Endothelial cell of umbilical vein (primary cell): ENCODE measurements at regions not wholly inside any gene's neighbourhood (a gene's known extent, or its start where the extent isn't known, plus 50 kb on each side); places are given as distances from the start of the nearest gene placed in this dataset.

Experiments
- BruUV-seq: library from RNA; stranded (reverse); fragments of 400-500 nt; replicated peaks from 2 replicates; lab custom pipeline; 2021; lab: Mats Ljungman, UMichigan
- CTCF ChIA-PET: fragments of 300-600, 350-600 bp; sonication (Branson Sonifier 250); formaldehyde crosslinking; loops from one replicate; lab custom pipeline; 2021; ENCODE audit warnings: antibody characterized with exemption, inconsistent platforms; lab: Charles Lee
- POLR2A ChIA-PET: fragments of 300-600, 350-600 bp; sonication (Branson Sonifier 250); formaldehyde crosslinking; loops from one replicate; lab custom pipeline; 2021; ENCODE audit warnings: antibody characterized with exemption, inconsistent platforms; lab: Charles Lee
- DNase-seq: peaks from one replicate; pipeline ENCODE4 v3.0.0-alpha.2; 2011; ENCODE audit warnings: low read depth, low spot score
- FAIRE-seq: peaks from 2 replicates; lab custom pipeline; 2011; peaks lifted over from hg19 to GRCh38; lab: Jason Lieb, UNC
- H2AFZ ChIP-seq: 2 replicates; pipeline ENCODE4 v1.6.0; 2012; ENCODE audit warnings: low read depth, low read length, control low read depth, inconsistent platforms
- H3K27ac ChIP-seq: 2 replicates; pipeline ENCODE4 v1.5.1; 2011; ENCODE audit warnings: low read depth, mild to moderate bottlenecking, control low read depth, low read length, moderate library complexity; ENCODE audit not compliant: insufficient read depth
- H3K27me3 ChIP-seq, 2 experiments: 2 replicates each; pipeline versions ENCODE4 v1.6.0 to v1.6.1; 2011; ENCODE audit warnings: low read length in 2 of 2, mixed read lengths in 1 of 2; ENCODE audit not compliant: control insufficient read depth in 2 of 2, insufficient read depth in 2 of 2
- H3K36me3 ChIP-seq, 2 experiments: 2 replicates in 1 of 2; 3 replicates in 1 of 2; pipeline ENCODE4 v1.5.1; 2011; ENCODE audit warnings: low read length in 2 of 2, mild to moderate bottlenecking in 1 of 2, moderate library complexity in 1 of 2; ENCODE audit not compliant: control insufficient read depth in 2 of 2, insufficient read depth in 2 of 2; ENCODE audit errors: extremely low read depth in 1 of 2
- H3K4me1 ChIP-seq: 3 replicates; pipeline ENCODE4 v1.5.1; 2011; ENCODE audit warnings: mild to moderate bottlenecking, low read length; ENCODE audit not compliant: control insufficient read depth, insufficient read depth; ENCODE audit errors: extremely low read depth
- H3K4me2 ChIP-seq: 2 replicates; pipeline ENCODE4 v1.6.1; 2011; ENCODE audit warnings: low read length, control low read depth, mixed read lengths; ENCODE audit not compliant: insufficient read depth
- H3K4me3 ChIP-seq, 3 experiments: fragments of 200-600 bp in 1 of 3; sonication (generic), shearing (Covaris generic) in 1 of 3; replicated peaks in 1 of 3; 2 replicates each; pipeline ENCODE4 v1.5.1; 2011 to 2016; ENCODE audit warnings: control low read depth in 3 of 3, low read length in 3 of 3, mild to moderate bottlenecking in 2 of 3, inconsistent platforms in 1 of 3, low read depth in 1 of 3, moderate library complexity in 1 of 3; ENCODE audit not compliant: insufficient read depth in 1 of 3
- H3K79me2 ChIP-seq: 2 replicates; pipeline ENCODE4 v1.6.0; 2012; ENCODE audit warnings: low read length, inconsistent platforms; ENCODE audit not compliant: control insufficient read depth, insufficient read depth
- H3K9ac ChIP-seq: replicated peaks from 2 replicates; pipeline ENCODE3; 2011; ENCODE audit warnings: low read length, control low read depth; ENCODE audit not compliant: insufficient read depth; ENCODE audit errors: extremely low read depth
- H3K9me1 ChIP-seq: replicated peaks from 3 replicates; pipeline ENCODE4 v1.6.0; 2011; ENCODE audit warnings: mild to moderate bottlenecking, low read length; ENCODE audit not compliant: control insufficient read depth, insufficient read depth; ENCODE audit errors: extremely low read depth
- H3K9me3 ChIP-seq: replicated peaks from 2 replicates; pipeline ENCODE4 v1.5.1; 2012; ENCODE audit warnings: low read length, inconsistent platforms; ENCODE audit not compliant: control insufficient read depth, insufficient read depth
- H4K20me1 ChIP-seq: replicated peaks from 2 replicates; pipeline ENCODE3; 2011; ENCODE audit warnings: mild to moderate bottlenecking, low read length; ENCODE audit not compliant: control insufficient read depth, insufficient read depth; ENCODE audit errors: extremely low read depth
- EZH2 ChIP-seq: IDR thresholded peaks from 2 replicates; pipeline ENCODE4 v1.6.1; 2012; ENCODE audit warnings: borderline replicate concordance, low read depth, mild to moderate bottlenecking, moderate library complexity, low read length, inconsistent platforms; ENCODE audit not compliant: severe bottlenecking
- FOS ChIP-seq: IDR thresholded peaks from 2 replicates; pipeline ENCODE4 v1.6.1; 2011; ENCODE audit warnings: mild to moderate bottlenecking, low read length, moderate library complexity, borderline replicate concordance; ENCODE audit not compliant: insufficient read depth
- GATA2 ChIP-seq: IDR thresholded peaks from 2 replicates; pipeline ENCODE4 v1.7.0; 2011; ENCODE audit warnings: low read depth, mild to moderate bottlenecking, moderate library complexity, mixed read lengths, low read length; ENCODE audit not compliant: insufficient read length, insufficient read depth
- JUN ChIP-seq: IDR thresholded peaks from 2 replicates; pipeline ENCODE4 v1.6.1; 2011; ENCODE audit warnings: borderline replicate concordance, low read depth; ENCODE audit not compliant: insufficient read length, insufficient read depth
- MYC ChIP-seq: IDR thresholded peaks from one replicate; pipeline ENCODE4 v1.6.1; 2011; ENCODE audit warnings: mild to moderate bottlenecking, low read depth, low read length
- POLR2A ChIP-seq: IDR thresholded peaks from 2 replicates; pipeline ENCODE4 v1.6.1; 2012; ENCODE audit warnings: low read depth, mild to moderate bottlenecking, control low read depth, low read length
- POLR2AphosphoS5 ChIP-seq: IDR thresholded peaks from 2 replicates; pipeline ENCODE4 v1.6.1; 2012; ENCODE audit warnings: low read depth, mild to moderate bottlenecking, control low read depth, low read length, moderate library complexity; ENCODE audit not compliant: insufficient read depth
- dilution Hi-C: fragments of 300-500 bp; cut with MboI; formaldehyde crosslinking; loops from one replicate; pipeline ENCODE4 v1.15.0; 2019; ENCODE audit warnings: low sequenced_read_pairs; ENCODE audit not compliant: extremely low pct_ligation_motif_present
- intact Hi-C: fragments of 100-400 bp; cut with micrococcal nuclease; formaldehyde crosslinking; loops from one replicate; pipeline ENCODE4 v1.10.0; 2022
- TF ChIP-seq, protein P1 (sequence below): IDR thresholded peaks from 2 replicates; pipeline ENCODE4 v1.6.1; 2011; ENCODE audit not compliant: insufficient read depth, insufficient read length
- TF ChIP-seq, protein P2 (sequence below), 2 donors: IDR thresholded peaks; 1 replicate in 1 of 2; 2 replicates in 1 of 2; pipeline ENCODE4 v1.5.1; 2011; ENCODE audit warnings: low read length in 2 of 2, mild to moderate bottlenecking in 2 of 2, moderate library complexity in 2 of 2, control low read depth in 1 of 2, inconsistent platforms in 1 of 2, low read depth in 1 of 2; ENCODE audit not compliant: insufficient read depth in 1 of 2; ENCODE audit errors: extremely low read depth in 1 of 2

DNA sequence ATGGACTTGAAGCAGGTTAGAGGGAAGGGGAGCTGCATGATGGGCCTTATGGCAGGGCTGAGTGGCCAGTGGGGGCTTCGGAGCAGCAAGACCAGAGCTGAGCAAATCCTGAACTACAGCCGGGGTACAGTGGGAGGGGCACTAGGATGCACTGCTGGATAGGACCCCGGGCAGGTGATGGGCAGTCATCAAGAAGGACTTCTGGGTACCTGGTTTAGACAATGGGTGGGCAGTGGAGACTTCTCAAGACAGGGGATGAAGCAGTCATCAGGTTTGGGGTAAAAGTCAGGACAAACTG, 507.4 kb upstream of the MYT1L start:
- Histone ChIP-seq H2AFZ (no peak overlapping the region), H3K9me1 (no peaks in the 10 kb centered on the region), H3K79me2 (no peaks in the 10 kb centered on the region), H4K20me1 (no peaks in the 10 kb centered on the region), H3K4me2 (no peak overlapping the region), H3K9me3 (peaks cover 6% of the 10 kb centered on the region), H3K9ac (no peak overlapping the region), H3K4me1 (no peaks in the 10 kb centered on the region), H3K36me3 (no peaks in the 10 kb centered on the region), H3K27ac (no peak overlapping the region), H3K4me3 (no peak overlapping the region), H3K27me3 (no peaks in the 10 kb centered on the region)
- dilution Hi-C loops, result no loop called here
- intact Hi-C loops, result no loop called here
- ChIA-PET CTCF (no interaction called here), POLR2A (no interaction called here)
- no TSS peak for BruUV-seq
- TF ChIP-seq, protein P1, sequence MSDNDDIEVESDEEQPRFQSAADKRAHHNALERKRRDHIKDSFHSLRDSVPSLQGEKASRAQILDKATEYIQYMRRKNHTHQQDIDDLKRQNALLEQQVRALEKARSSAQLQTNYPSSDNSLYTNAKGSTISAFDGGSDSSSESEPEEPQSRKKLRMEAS, result no peak
- TF ChIP-seq FOS (no peak), GATA2 (no peak), MYC (no peak), POLR2A (no peak), JUN (no peak), EZH2 (no peak), POLR2AphosphoS5 (no peak)
- TF ChIP-seq, protein P2, sequence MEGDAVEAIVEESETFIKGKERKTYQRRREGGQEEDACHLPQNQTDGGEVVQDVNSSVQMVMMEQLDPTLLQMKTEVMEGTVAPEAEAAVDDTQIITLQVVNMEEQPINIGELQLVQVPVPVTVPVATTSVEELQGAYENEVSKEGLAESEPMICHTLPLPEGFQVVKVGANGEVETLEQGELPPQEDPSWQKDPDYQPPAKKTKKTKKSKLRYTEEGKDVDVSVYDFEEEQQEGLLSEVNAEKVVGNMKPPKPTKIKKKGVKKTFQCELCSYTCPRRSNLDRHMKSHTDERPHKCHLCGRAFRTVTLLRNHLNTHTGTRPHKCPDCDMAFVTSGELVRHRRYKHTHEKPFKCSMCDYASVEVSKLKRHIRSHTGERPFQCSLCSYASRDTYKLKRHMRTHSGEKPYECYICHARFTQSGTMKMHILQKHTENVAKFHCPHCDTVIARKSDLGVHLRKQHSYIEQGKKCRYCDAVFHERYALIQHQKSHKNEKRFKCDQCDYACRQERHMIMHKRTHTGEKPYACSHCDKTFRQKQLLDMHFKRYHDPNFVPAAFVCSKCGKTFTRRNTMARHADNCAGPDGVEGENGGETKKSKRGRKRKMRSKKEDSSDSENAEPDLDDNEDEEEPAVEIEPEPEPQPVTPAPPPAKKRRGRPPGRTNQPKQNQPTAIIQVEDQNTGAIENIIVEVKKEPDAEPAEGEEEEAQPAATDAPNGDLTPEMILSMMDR (IDR thresholded peaks at IDR 0.05; ENCODE audit: extremely low read depth in 1 of 2, insufficient read depth in 1 of 2, low read depth in 1 of 2, low read length in 2 of 2), result no peak
- no peak for DNase-seq
- FAIRE-seq, result no peak
